Stimulated activated CD8-positive, alpha-beta memory T cell treated with anti-CD3 and anti-CD28 coated beads, Interleukin-4, amount 100 ng/mL, for 24 hours (primary cell): ENCODE measurements at regions not wholly inside any gene's neighbourhood (a gene's known extent, or its start where the extent isn't known, plus 50 kb on each side); places are given as distances from the start of the nearest gene placed in this dataset.

Experiments used
- DNase-seq: peaks from one replicate; pipeline ENCODE4 v3.0.0-alpha.2; 2020; ENCODE audit warnings: low read depth

GRCh38 chr3:193827871-193828270, 234.9 kb downstream of the OPA1 start:
- DNase-seq: no peak

DNA sequence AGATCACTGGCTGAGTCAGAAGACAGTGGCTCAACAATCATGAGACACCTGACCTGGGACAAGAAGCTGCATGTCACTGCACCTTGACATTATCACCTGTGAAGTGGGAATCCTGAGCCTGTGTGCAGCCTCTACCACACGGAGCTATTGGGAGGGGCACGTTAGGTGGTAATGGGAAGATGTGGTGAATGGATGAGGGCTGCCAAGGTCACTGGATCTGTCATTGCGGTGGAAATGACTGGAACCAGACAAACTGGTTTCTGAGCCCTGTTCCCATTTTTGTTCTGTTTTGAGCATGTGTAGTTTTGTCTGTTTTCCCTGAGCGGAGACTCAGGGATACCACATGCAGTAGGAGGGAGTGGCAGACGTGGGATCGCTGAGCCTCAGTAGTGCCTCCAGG, 235.5 kb downstream of the OPA1 start:
- DNase-seq: no peak

DNA sequence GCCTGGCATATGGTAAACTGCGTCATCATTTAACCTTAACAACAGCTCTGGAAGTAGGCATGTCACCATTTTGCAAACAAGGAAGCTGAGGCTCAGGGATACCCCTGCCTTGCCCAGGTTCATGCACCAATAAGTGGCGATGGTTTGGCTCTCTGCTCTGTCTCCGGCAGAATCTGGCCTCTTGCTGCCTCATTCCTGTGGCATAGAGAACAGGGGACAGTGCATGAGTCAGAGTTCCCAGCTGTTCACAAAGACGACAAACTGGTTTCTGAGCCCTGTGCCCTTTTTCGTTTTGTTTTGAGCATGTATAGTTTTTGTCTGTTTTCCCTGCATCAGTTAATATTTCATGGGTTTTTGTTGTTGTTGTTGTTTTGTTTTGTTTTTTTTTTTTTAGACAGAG, 236.8 kb downstream of the OPA1 start:
- no peak for DNase-seq

- DNase-seq: no peak
These were observed 237.8 kb downstream of the OPA1 start for GRCh38 chr3:193830791-193831191.

- DNase-seq: no peak
These were observed 238.8 kb downstream of the OPA1 start for GRCh38 chr3:193831495-193832455.

DNA sequence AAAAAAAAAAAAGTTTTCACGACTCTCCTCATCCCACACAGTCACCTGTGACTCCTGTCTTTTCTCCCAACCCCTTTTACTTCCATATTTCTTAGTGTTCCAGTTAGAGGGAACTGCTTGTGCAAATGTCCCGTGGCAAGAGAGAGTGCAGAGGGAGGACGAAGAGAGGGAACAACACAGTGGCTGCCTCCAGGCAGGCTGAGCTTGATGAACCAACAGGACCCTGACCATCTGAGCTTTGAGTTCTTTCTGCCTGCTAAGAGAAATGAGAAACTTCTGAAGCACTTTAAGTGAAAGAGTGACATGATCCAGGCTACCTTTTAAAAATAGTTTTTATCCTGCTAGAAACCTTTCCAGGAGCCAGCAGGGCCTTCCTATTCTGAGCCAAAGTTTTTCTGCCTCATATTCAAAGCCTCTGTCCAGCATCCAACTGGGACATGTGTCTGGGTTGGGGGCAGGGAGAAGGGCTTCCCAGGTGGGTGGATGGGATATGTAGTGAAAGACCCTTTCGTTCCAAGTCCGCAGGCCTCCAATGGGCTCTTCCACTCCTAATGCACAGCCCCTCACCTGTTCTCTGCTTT, 239.9 kb downstream of the OPA1 start:
- no peak for DNase-seq

GRCh38 chr3:193833592-193833991, 240.6 kb downstream of the OPA1 start:
- DNase-seq: no peak

- DNase-seq: no peak
These were observed 242.4 kb downstream of the OPA1 start for GRCh38 chr3:193835414-193835813.

- no peak for DNase-seq
These were observed 243.5 kb downstream of the OPA1 start for GRCh38 chr3:193836511-193836910.

GRCh38 chr3:193836918-193837317, 243.9 kb downstream of the OPA1 start:
- DNase-seq: no peak

DNA sequence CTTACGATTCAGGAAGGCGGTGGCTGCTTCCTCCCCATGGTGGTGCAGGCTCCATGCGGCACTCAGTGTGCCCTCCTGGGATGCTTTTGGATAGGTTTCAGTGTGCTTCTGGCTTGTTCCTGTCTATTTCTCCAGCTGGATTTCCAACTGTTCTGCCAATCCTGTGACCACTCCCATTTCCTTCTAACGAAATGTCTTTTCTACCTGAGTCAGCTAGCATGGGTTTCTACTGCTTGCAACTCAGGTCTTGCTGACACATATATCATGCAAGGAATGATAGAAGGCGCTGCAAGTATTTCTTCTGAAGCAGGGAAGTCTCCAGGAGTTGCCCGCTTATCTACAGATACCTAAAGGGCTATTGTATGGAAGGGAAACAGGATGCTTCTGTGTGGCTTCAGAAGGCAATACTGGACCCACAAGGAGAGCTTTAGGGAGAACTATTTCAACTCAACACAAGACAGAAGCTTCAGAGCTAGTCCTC, 244.4 kb downstream of the OPA1 start:
- no peak for DNase-seq

DNA sequence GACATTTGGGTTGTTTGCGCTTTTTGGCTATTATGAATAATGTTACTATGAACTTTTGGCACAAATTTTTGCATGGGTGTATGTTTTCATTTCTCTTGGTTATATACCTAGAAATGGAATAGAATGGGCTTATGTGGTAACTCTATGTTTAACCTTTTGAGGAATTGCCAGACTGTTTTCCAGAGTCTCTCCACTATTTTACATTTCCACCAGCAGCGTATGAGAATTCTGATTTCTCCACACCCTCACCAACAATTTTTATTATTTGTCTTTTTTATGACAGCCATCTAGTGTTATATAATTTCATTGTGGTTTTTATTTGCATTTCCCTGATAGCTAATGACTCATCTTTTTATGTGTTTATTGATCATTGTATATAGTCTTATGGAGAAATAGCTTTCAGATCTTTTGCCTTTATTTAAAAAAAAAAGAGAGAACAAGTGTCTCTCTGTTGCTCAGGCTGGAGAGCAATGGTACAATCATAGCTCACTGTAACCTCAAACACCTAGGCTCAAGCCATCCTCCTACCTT, 247.2 kb downstream of the OPA1 start:
- no peak for DNase-seq

DNA sequence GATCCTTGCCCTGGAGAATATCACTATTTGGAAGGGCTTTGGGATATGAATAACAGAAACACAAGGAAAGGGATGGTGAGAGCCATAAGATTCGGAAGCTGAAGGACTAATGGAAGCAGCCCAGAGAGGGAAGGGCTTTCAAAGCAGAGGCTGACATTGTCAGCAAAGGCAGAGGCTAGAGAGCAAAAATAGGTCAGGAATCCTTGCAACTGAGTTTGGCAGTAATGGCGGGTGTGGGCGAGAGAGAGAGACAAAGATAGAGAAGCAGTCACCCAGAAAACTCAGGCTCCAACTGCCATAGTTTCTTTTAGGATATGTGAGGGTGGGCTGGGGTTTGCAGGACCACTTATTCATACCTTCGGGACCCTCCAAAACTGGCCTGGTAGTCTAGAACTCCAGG, 248.6 kb downstream of the OPA1 start:
- no peak for DNase-seq

GRCh38 chr3:193842029-193842798, 249.2 kb downstream of the OPA1 start:
- no peak for DNase-seq

GRCh38 chr3:193842832-193843473, 249.9 kb downstream of the OPA1 start:
- DNase-seq: no peak

- DNase-seq: no peak
These were observed 250.7 kb downstream of the OPA1 start for GRCh38 chr3:193843474-193844301.

DNA sequence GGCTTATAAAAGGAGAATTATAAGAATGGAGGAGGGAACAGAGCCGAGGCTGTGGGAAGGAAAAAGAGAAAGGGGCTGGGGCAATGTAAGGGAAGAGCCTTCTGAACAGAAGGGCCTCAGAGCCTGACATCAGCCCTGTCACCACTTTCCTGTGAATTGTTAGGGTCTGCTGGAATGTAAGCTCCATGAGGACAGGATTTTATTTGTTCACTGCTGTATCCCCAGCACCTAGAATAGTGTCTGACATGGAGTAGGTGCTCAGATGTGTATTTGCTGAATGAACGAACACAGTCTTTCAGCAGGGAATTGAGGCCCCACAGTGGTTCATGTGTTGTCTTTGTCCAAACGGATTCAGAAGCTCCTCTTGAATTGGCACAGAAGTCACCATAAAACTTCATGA, 251.5 kb downstream of the OPA1 start:
- DNase-seq: no peak

- DNase-seq: no peak
These were observed 252.1 kb downstream of the OPA1 start for GRCh38 chr3:193845144-193845543.

DNA sequence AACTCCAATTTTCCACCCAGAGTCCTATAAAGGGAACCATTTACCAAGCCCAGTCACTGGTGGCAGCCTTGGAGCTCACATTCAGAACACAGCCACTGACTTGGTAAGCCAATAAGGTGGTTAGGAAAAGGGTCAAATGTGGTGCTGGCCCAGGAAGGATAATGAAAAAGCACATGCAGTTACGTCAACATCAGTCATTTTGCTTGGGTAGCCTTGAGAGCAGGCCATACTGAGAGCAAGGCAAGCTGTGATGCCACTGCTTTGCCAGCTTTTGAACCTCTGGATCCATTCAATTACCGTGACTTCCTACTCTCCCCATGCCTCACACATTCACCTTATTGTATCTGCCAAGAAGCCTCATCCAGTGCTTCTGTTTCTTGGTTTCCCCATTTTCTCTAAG, 253.6 kb downstream of the OPA1 start:
- DNase-seq: no peak

DNA sequence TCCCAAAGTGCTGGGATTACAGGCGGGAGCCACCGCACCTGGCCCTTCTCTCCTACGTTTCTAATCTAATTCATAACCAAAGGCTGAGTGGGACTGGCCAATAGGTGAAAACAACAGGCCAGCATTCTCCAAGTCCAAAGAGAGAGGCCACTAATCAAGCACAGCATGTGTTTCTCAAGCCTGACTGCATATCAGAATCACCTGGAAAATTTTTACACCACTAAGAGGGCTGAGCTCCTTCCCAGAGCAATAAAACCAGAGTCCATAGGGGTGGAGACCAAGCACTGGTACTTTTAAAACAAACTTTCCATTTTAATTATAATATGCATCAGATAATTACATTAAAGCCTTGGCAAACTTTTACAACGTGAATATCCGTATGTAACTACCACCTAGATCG, 254.4 kb downstream of the OPA1 start:
- no peak for DNase-seq

DNA sequence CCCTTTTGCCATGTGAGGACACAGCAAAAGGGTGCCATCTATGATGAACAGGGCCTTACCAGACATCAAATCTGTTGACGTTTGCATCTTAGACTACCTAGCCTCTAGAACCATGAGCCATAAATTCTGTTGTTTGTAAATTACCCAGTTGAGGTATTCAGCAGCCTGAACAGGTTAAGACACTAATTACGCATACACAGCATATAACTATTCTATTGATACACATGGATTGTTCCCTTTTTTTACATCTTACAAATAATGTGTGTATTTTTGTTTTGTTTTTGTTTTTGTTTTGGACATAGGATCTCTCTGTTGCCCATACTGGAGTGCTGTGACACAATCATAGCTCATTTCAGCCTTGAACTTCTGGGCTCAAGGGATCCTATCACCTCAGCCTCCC, 255.5 kb downstream of the OPA1 start:
- no peak for DNase-seq
